Loucy (cell line): ENCODE measurements at regions not wholly inside any gene's neighbourhood (a gene's known extent, or its start where the extent isn't known, plus 50 kb on each side); places are given as distances from the start of the nearest gene placed in this dataset.

Experiments used
- H2AFZ ChIP-seq: fragments of 200-600 bp; sonication (generic); 2 replicates; pipeline ENCODE4 v1.6.0; 2016; ENCODE audit warnings: antibody characterized with exemption, mild to moderate bottlenecking, low read length, moderate library complexity
- H3F3A ChIP-seq: fragments of 200-600 bp; 2 replicates; pipeline ENCODE4 v1.6.0; 2016; ENCODE audit warnings: antibody characterized with exemption, low read depth, mild to moderate bottlenecking
- H3K27me3 ChIP-seq: fragments of 200-600 bp; sonication (generic); 2 replicates; pipeline ENCODE4 v1.6.1; 2014; ENCODE audit warnings: low read length, mild to moderate bottlenecking; ENCODE audit not compliant: insufficient read depth, poor library complexity, severe bottlenecking
- H3K36me3 ChIP-seq: fragments of 200-600 bp; sonication (generic); 2 replicates; pipeline ENCODE4 v1.6.1; 2016; ENCODE audit warnings: low read length; ENCODE audit not compliant: insufficient read depth
- H3K4me1 ChIP-seq: fragments of 200-600 bp; sonication (generic); 2 replicates; pipeline ENCODE4 v1.5.1; 2014; ENCODE audit warnings: low read length, mild to moderate bottlenecking; ENCODE audit not compliant: insufficient read depth, poor library complexity, severe bottlenecking
- H3K4me2 ChIP-seq: fragments of 200-600 bp; sonication (generic); 2 replicates; pipeline ENCODE4 v1.6.0; 2014; ENCODE audit warnings: antibody characterized with exemption, low read length, low read depth, mild to moderate bottlenecking; ENCODE audit not compliant: poor library complexity, severe bottlenecking
- H3K4me3 ChIP-seq: fragments of 200-600 bp; sonication (generic); 2 replicates; pipeline ENCODE4 v1.5.1; 2014; ENCODE audit warnings: low read length, mild to moderate bottlenecking, mixed read lengths; ENCODE audit not compliant: poor library complexity, severe bottlenecking
- H3K79me2 ChIP-seq: fragments of 200-600 bp; sonication (generic); 2 replicates; pipeline ENCODE4 v1.6.1; 2014; ENCODE audit warnings: low read length; ENCODE audit not compliant: insufficient read depth
- H3K9ac ChIP-seq: fragments of 200-600 bp; sonication (generic); 2 replicates; pipeline ENCODE4 v1.6.0; 2014; ENCODE audit warnings: mild to moderate bottlenecking, low read depth, low read length, moderate library complexity; ENCODE audit not compliant: poor library complexity, severe bottlenecking
- H3K9me2 ChIP-seq: fragments of 200-600 bp; sonication (generic); replicated peaks from 2 replicates; pipeline ENCODE4 v1.6.1; 2016; ENCODE audit warnings: low read depth, low read length, mixed read lengths
- H3K9me3 ChIP-seq: fragments of 200-600 bp; sonication (generic); 2 replicates; pipeline ENCODE4 v1.6.1; 2014; ENCODE audit warnings: mild to moderate bottlenecking, antibody characterized with exemption, low read length, low read depth; ENCODE audit not compliant: insufficient read depth
- H4K20me1 ChIP-seq: fragments of 200-600 bp; sonication (generic); 2 replicates; pipeline ENCODE4 v1.6.0; 2014; ENCODE audit warnings: antibody characterized with exemption, low read length, mild to moderate bottlenecking; ENCODE audit not compliant: insufficient read depth, poor library complexity, severe bottlenecking
- CTCF ChIP-seq: fragments of 200-600 bp; sonication (generic); conservative IDR thresholded peaks from 2 replicates; pipeline ENCODE4 v1.5.1; 2014; ENCODE audit warnings: mild to moderate bottlenecking, antibody characterized with exemption, low read length
- EZH2phosphoT487 ChIP-seq: fragments of 200-600 bp; IDR thresholded peaks from 2 replicates; pipeline ENCODE4 v1.6.1; 2018; ENCODE audit warnings: antibody characterized with exemption, mild to moderate bottlenecking, moderate library complexity, borderline replicate concordance

- Histone ChIP-seq H3K4me3 (no peak overlapping the region), H2AFZ (no peak overlapping the region), H3K9me3 (peaks cover 7% of the 10 kb centered on the region; the same call in 1 of the 2 replicates), H3K79me2 (no peaks in the 10 kb centered on the region), H3K9me2 (no peaks in the 10 kb centered on the region), H3K9ac (no peak overlapping the region), H3K27me3 (no peaks in the 10 kb centered on the region), H4K20me1 (no peaks in the 10 kb centered on the region), H3F3A (no peaks in the 10 kb centered on the region), H3K4me2 (no peak overlapping the region), H3K4me1 (peaks cover 22% of the 10 kb centered on the region), H3K36me3 (no peaks in the 10 kb centered on the region)
- TF ChIP-seq CTCF, result no peak
- TF ChIP-seq EZH2phosphoT487, result no peak
Observed at GRCh38 chr2:366706-367105, 78.8 kb upstream of the ALKAL2 start.

GRCh38 chr2:365367-366275 lies 77.7 kb upstream of the ALKAL2 start:
- Histone ChIP-seq H4K20me1 (no peaks in the 10 kb centered on the region), H3K36me3 (no peaks in the 10 kb centered on the region), H3K79me2 (no peaks in the 10 kb centered on the region), H3K9ac (no peak overlapping the region), H3F3A (no peaks in the 10 kb centered on the region), H3K4me2 (no peak overlapping the region), H3K4me3 (no peak overlapping the region), H3K27me3 (no peaks in the 10 kb centered on the region), H3K9me2 (no peaks in the 10 kb centered on the region), H2AFZ (no peak overlapping the region), H3K4me1 (peaks cover 22% of the 10 kb centered on the region), H3K9me3 (peaks cover 7% of the 10 kb centered on the region; the same call in 1 of the 2 replicates)
- TF ChIP-seq EZH2phosphoT487 (no peak), CTCF (no peak)

GRCh38 chr2:363824-364470 lies 76.1 kb upstream of the ALKAL2 start:
- no peak overlapping the region for H3K9ac ChIP-seq
- no peak overlapping the region for H3K4me2 ChIP-seq
- no peaks in the 10 kb centered on the region for H3K27me3 ChIP-seq
- H2AFZ ChIP-seq, result no peak overlapping the region
- H3K9me3 ChIP-seq, result peaks cover 1% of the 10 kb centered on the region; the same call in 1 of the 2 replicates
- no peaks in the 10 kb centered on the region for H3K9me2 ChIP-seq
- H3F3A ChIP-seq, result no peaks in the 10 kb centered on the region
- H3K36me3 ChIP-seq, result no peaks in the 10 kb centered on the region
- no peak overlapping the region for H3K4me3 ChIP-seq
- H3K79me2 ChIP-seq, result no peaks in the 10 kb centered on the region
- H4K20me1 ChIP-seq, result no peaks in the 10 kb centered on the region
- TF ChIP-seq CTCF, result no peak
- TF ChIP-seq EZH2phosphoT487, result no peak
- peaks cover 14% of the 10 kb centered on the region for H3K4me1 ChIP-seq
